ENCODE measurements at regions not wholly inside any gene's neighbourhood (a gene's known extent, or its start where the extent isn't known, plus 50 kb on each side); places are given as distances from the start of the nearest gene placed in this dataset.
"Not testable (repeated sequence)": the region's sequence is repeated elsewhere in the genome, so short reads cannot be mapped to it uniquely, and the experiment has no call there.

- Mint-ChIP-seq H3K27ac (no peak overlapping the region), H3K27me3 (peaks cover 4% of the 10 kb centered on the region), H3K4me1 (ENCODE audit: low read depth) (no peaks in the 10 kb centered on the region), H3K36me3 (ENCODE audit: low read depth) (no peaks in the 10 kb centered on the region), H3K9me3 (no peaks in the 10 kb centered on the region), H3K4me3 (no peak overlapping the region)
These were observed 54.5 kb downstream of the IRX5 start for GRCh38 chr16:54985156-54985555.

GRCh38 chr16:54985668-54986067 is 55.0 kb downstream of the IRX5 start:
- no peak overlapping the region for H3K27ac Mint-ChIP-seq
- no peaks in the 10 kb centered on the region for H3K4me1 Mint-ChIP-seq (ENCODE audit: low read depth)
- no peaks in the 10 kb centered on the region for H3K9me3 Mint-ChIP-seq
- H3K4me3 Mint-ChIP-seq = no peak overlapping the region
- H3K36me3 Mint-ChIP-seq (ENCODE audit: low read depth) = no peaks in the 10 kb centered on the region
- peaks cover 4% of the 10 kb centered on the region for H3K27me3 Mint-ChIP-seq

- no peak overlapping the region for H3K4me3 Mint-ChIP-seq
- no peak overlapping the region for H3K27ac Mint-ChIP-seq
- no peaks in the 10 kb centered on the region for H3K4me1 Mint-ChIP-seq (ENCODE audit: low read depth)
- peaks cover 4% of the 10 kb centered on the region for H3K27me3 Mint-ChIP-seq
- no peaks in the 10 kb centered on the region for H3K36me3 Mint-ChIP-seq (ENCODE audit: low read depth)
- no peaks in the 10 kb centered on the region for H3K9me3 Mint-ChIP-seq
These were observed 55.7 kb downstream of the IRX5 start for GRCh38 chr16:54986409-54986808.

GRCh38 chr16:54987081-54987480 is 56.4 kb downstream of the IRX5 start:
- no peak overlapping the region for H3K27ac Mint-ChIP-seq
- no peaks in the 10 kb centered on the region for H3K36me3 Mint-ChIP-seq (ENCODE audit: low read depth)
- no peak overlapping the region for H3K4me3 Mint-ChIP-seq
- H3K27me3 Mint-ChIP-seq = peaks cover 4% of the 10 kb centered on the region
- H3K4me1 Mint-ChIP-seq (ENCODE audit: low read depth) = no peaks in the 10 kb centered on the region
- no peaks in the 10 kb centered on the region for H3K9me3 Mint-ChIP-seq

GRCh38 chr16:54991525-54991924 is 60.9 kb downstream of the IRX5 start:
- H3K27ac Mint-ChIP-seq = no peak overlapping the region
- H3K4me3 Mint-ChIP-seq = no peak overlapping the region
- peaks cover 6% of the 10 kb centered on the region for H3K27me3 Mint-ChIP-seq
- H3K9me3 Mint-ChIP-seq = no peaks in the 10 kb centered on the region
- H3K36me3 Mint-ChIP-seq (ENCODE audit: low read depth) = no peaks in the 10 kb centered on the region
- no peaks in the 10 kb centered on the region for H3K4me1 Mint-ChIP-seq (ENCODE audit: low read depth)

GRCh38 chr16:54991946-54992345 is 61.3 kb downstream of the IRX5 start:
- H3K4me3 Mint-ChIP-seq; H3K36me3 Mint-ChIP-seq (ENCODE audit: low read depth); H3K9me3 Mint-ChIP-seq; H3K27ac Mint-ChIP-seq; H3K4me1 Mint-ChIP-seq (ENCODE audit: low read depth); H3K27me3 Mint-ChIP-seq: not testable (repeated sequence)

- H3K4me3 Mint-ChIP-seq = no peak overlapping the region
- peaks cover 6% of the 10 kb centered on the region for H3K27me3 Mint-ChIP-seq
- no peaks in the 10 kb centered on the region for H3K9me3 Mint-ChIP-seq
- no peak overlapping the region for H3K27ac Mint-ChIP-seq
- no peaks in the 10 kb centered on the region for H3K36me3 Mint-ChIP-seq (ENCODE audit: low read depth)
- H3K4me1 Mint-ChIP-seq (ENCODE audit: low read depth) = no peaks in the 10 kb centered on the region
These were observed 62.6 kb downstream of the IRX5 start for GRCh38 chr16:54993106-54993895.

GRCh38 chr16:54996186-54996585 is 65.5 kb downstream of the IRX5 start:
- Mint-ChIP-seq H3K27me3 (peaks cover 6% of the 10 kb centered on the region), H3K36me3 (ENCODE audit: low read depth) (no peaks in the 10 kb centered on the region), H3K27ac (no peak overlapping the region), H3K4me1 (ENCODE audit: low read depth) (no peaks in the 10 kb centered on the region), H3K9me3 (no peaks in the 10 kb centered on the region), H3K4me3 (no peak overlapping the region)

GRCh38 chr16:54998834-54999233 is 68.2 kb downstream of the IRX5 start:
- Mint-ChIP-seq H3K36me3 (ENCODE audit: low read depth) (no peaks in the 10 kb centered on the region), H3K9me3 (no peaks in the 10 kb centered on the region), H3K4me1 (ENCODE audit: low read depth) (no peaks in the 10 kb centered on the region), H3K27me3 (peaks cover 6% of the 10 kb centered on the region), H3K4me3 (no peak overlapping the region), H3K27ac (no peak overlapping the region)

- H3K4me1 Mint-ChIP-seq (ENCODE audit: low read depth) = no peaks in the 10 kb centered on the region
- no peaks in the 10 kb centered on the region for H3K36me3 Mint-ChIP-seq (ENCODE audit: low read depth)
- no peak overlapping the region for H3K27ac Mint-ChIP-seq
- H3K4me3 Mint-ChIP-seq = no peak overlapping the region
- H3K9me3 Mint-ChIP-seq = no peaks in the 10 kb centered on the region
- peaks cover 6% of the 10 kb centered on the region for H3K27me3 Mint-ChIP-seq
These were observed 68.8 kb downstream of the IRX5 start for GRCh38 chr16:54999481-54999880.

GRCh38 chr16:55000595-55000994 is 69.9 kb downstream of the IRX5 start:
- no peaks in the 10 kb centered on the region for H3K4me1 Mint-ChIP-seq (ENCODE audit: low read depth)
- peaks cover 12% of the 10 kb centered on the region for H3K27me3 Mint-ChIP-seq
- no peaks in the 10 kb centered on the region for H3K9me3 Mint-ChIP-seq
- H3K36me3 Mint-ChIP-seq (ENCODE audit: low read depth) = no peaks in the 10 kb centered on the region
- no peak overlapping the region for H3K27ac Mint-ChIP-seq
- no peak overlapping the region for H3K4me3 Mint-ChIP-seq

GRCh38 chr16:55001931-55002330 is 71.3 kb downstream of the IRX5 start:
- peaks cover 5% of the 10 kb centered on the region for H3K27me3 Mint-ChIP-seq
- H3K27ac Mint-ChIP-seq = no peak overlapping the region
- H3K36me3 Mint-ChIP-seq (ENCODE audit: low read depth) = no peaks in the 10 kb centered on the region
- no peaks in the 10 kb centered on the region for H3K4me1 Mint-ChIP-seq (ENCODE audit: low read depth)
- no peak overlapping the region for H3K4me3 Mint-ChIP-seq
- no peaks in the 10 kb centered on the region for H3K9me3 Mint-ChIP-seq

- Mint-ChIP-seq H3K9me3 (no peaks in the 10 kb centered on the region), H3K27ac (no peak overlapping the region), H3K4me3 (no peak overlapping the region), H3K4me1 (ENCODE audit: low read depth) (no peaks in the 10 kb centered on the region), H3K36me3 (ENCODE audit: low read depth) (no peaks in the 10 kb centered on the region), H3K27me3 (peaks cover 5% of the 10 kb centered on the region)
These were observed 71.8 kb downstream of the IRX5 start for GRCh38 chr16:55002419-55002818.

GRCh38 chr16:55003306-55003705 is 72.6 kb downstream of the IRX5 start:
- Mint-ChIP-seq H3K27ac (no peak overlapping the region), H3K27me3 (peaks cover 5% of the 10 kb centered on the region), H3K9me3 (no peaks in the 10 kb centered on the region), H3K4me1 (ENCODE audit: low read depth) (no peaks in the 10 kb centered on the region), H3K4me3 (no peak overlapping the region), H3K36me3 (ENCODE audit: low read depth) (no peaks in the 10 kb centered on the region)

- H3K9me3 Mint-ChIP-seq = no peaks in the 10 kb centered on the region
- H3K4me1 Mint-ChIP-seq (ENCODE audit: low read depth) = no peaks in the 10 kb centered on the region
- H3K27ac Mint-ChIP-seq = no peak overlapping the region
These were observed 73.3 kb downstream of the IRX5 start for GRCh38 chr16:55003916-55004315.

GRCh38 chr16:55007504-55007903 is 76.8 kb downstream of the IRX5 start:
- H3K9me3 Mint-ChIP-seq = no peaks in the 10 kb centered on the region
- no peak overlapping the region for H3K27ac Mint-ChIP-seq
- peaks cover 5% of the 10 kb centered on the region for H3K27me3 Mint-ChIP-seq
- no peak overlapping the region for H3K4me3 Mint-ChIP-seq
- H3K4me1 Mint-ChIP-seq (ENCODE audit: low read depth) = no peaks in the 10 kb centered on the region
- no peaks in the 10 kb centered on the region for H3K36me3 Mint-ChIP-seq (ENCODE audit: low read depth)

More at GRCh38 chr16:55003916-55004315, 73.3 kb downstream of the IRX5 start:
- Mint-ChIP-seq H3K36me3 (ENCODE audit: low read depth) (no peaks in the 10 kb centered on the region), H3K4me3 (no peak overlapping the region), H3K27me3 (peaks cover 5% of the 10 kb centered on the region)
